ENCODE measurements at regions not wholly inside any gene's neighbourhood (a gene's known extent, or its start where the extent isn't known, plus 50 kb on each side); places are given as distances from the start of the nearest gene placed in this dataset.
"Not testable (repeated sequence)": the region's sequence is repeated elsewhere in the genome, so short reads cannot be mapped to it uniquely, and the experiment has no call there.

DNA sequence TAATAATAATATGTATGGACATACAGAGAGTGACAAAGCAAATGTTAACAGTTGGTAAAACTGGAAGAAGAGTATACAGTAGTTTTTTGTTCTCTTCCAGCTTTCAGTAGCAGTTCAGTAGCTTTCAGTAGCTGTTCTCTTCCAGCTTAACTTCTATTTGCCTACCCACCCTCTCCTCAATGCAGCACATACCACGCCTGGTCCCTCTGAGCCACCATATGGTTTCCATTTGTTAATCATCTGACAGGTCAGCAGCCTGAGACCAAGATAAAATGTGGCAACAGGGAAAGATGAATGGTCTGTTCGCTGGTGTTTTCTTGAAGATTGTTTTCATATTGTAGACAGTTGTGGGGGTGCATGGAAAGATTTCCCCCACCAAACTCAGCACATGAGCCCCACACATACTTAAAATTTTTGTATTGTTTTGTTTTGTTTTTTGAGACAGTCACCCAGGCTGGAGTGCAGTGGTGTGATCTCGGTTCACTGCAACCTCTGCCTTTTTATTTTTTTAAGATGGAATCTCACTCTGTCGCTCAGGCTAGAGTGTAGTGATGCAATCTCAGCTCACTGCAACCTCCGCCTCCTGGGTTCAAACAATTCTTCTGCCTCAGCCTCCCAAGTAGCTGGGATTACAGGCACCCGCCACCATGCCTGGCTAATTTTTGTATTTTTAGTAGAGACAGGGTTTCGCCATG, 56.8 kb downstream of the ATP6V0E2 start:
- not testable (repeated sequence) for DNase-seq

DNA sequence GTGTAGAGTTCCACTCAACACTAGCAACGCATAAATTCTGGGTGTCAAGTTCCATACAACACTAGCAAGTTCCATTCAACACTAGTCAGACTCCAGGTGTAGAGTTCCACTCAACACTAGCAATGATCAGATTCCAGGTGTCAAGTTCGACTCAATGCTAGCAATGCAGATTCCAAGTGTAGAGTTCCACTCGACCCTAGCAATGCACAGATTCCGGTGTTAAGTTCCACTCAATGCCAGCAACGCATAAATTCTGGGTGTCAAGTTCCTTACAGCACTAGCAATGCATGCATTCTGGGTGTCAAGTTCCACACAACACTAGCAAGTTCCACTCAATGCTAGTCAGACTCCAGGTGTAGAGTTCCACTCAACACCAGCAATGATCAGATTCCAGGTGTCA, 60.0 kb downstream of the ATP6V0E2 start:
- peak; percentile 60 for DNase-seq

DNA sequence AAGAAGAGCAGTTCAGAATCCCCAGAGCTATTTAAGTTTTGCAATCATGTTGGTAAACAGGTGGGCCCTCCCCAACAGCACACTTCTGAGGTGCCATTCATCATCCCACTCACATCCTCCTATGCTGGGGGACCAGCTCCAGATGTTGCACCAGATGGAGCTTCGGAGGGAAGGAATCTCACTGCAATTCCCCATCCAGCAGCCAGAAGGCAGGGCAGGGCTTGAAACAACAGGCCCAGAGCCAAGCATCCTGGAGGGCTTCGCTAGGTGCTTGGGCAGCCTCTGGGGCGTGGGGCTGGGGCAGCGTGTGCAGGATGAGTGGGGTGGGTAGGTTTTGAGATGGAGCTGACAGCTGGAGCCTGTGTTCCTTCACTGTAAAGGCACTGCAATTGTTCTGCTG, 73.6 kb downstream of the ATP6V0E2 start:
- DNase-seq: not testable (repeated sequence)

DNA sequence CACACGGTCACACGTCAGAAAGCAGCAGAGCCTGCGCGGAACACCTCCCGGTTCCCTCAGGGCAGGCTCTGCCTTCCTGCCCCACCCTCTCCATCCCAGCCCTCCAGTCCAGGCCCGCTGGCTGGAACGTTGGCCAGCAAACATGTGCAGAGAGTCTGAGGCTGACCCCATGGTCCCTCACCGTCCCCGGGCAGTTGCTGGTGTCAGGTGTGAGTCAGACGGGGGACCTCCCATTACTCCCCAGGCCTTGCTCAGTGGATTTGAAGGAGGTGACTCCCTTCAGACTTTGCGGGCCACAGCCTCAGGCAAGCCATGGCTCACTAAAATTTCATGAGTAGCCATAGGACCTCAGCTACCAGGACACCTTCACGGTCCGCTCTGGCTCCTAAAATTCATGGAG, 74.7 kb downstream of the ATP6V0E2 start:
- not testable (repeated sequence) for DNase-seq

DNA sequence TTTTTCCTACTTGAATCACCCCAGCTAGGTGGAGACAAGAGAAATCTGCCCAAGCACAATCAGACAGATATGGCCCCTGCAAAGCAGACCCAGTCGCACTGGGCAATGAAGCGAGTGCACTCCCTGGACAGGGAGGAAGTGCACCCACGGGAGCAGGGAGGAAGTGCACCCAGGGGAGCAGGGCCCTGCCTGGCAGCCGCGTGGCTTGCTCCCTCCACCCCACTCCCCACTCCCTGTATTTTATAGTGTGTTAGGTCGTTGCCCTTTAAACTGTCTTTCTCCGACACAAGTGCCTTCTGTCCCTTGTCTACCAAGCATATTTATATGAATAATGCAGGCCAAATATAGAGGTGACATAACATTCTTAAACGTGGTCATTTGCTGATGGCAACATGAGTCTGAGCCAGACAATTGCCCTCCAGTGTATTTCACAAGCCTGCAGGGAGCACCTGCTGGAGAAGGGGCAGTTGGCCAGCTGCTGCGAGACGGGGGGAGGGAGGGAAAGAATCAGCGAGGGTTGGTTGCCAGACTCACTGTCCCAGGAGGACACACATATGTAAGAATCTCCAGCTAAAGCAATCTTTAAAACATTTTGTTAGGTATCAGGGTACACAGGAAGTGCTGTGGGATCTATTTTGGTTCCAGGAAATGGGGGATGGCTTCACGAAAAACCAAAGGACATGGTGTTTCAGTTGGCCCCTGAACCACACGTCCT, 76.3 kb downstream of the ATP6V0E2 start:
- not testable (repeated sequence) for DNase-seq

DNA sequence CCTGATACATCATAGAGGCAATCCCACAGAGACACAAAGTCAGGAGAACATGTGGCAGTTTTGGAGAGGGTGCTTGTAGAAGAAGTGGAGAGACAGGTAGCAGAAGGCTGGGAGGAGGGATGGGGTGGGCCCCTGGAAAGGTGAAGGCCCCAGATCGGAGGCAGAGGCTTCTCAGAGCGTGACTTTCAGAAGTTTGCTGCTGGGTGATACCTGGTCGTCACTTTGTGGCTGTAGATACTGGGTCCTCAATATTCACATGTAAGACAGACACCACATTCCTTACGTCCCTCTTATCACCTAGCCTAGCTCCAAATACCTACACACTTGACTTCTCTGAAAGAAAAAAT, 76.8 kb downstream of the ATP6V0E2 start:
- not testable (repeated sequence) for DNase-seq

DNA sequence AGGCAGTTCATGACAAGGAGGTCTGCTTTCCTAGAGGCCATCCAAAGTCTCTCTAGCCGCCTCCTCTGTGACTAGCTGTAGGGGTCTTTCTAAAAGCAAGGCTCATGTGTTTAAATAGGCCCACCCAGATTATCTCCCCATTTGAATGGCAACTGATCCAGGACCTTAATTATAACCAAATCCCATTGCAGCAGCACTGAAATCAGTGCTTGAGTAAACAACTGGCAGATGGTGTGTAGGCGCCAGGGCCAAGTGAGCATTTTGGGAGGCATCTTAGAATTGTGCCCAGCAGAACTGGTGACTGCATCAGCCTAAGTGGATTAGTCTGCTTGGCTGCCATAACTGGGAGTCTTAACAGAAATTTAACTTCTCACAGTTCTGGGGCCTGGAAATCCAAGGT, 77.8 kb downstream of the ATP6V0E2 start:
- not testable (repeated sequence) for DNase-seq

DNA sequence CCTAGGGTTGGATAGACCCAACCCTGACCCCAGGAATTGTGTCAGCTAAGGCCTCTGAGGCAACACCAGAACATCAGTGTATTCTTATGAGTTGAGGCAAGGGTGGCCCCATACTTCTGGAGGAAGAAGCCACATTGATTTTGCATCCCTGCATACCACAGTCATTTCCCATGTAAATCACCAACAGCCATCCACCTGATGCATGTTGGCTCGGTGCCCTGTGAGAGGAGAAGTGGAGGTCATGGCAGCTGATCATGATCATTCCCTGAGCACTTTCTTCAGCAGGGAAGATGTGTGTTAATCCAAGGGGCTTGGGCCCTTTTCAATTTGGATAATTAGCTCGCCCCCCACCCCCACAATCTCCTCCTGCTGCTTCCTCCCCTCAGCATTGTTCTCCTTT, 85.1 kb downstream of the ATP6V0E2 start:
- DNase-seq: not testable (repeated sequence)

DNA sequence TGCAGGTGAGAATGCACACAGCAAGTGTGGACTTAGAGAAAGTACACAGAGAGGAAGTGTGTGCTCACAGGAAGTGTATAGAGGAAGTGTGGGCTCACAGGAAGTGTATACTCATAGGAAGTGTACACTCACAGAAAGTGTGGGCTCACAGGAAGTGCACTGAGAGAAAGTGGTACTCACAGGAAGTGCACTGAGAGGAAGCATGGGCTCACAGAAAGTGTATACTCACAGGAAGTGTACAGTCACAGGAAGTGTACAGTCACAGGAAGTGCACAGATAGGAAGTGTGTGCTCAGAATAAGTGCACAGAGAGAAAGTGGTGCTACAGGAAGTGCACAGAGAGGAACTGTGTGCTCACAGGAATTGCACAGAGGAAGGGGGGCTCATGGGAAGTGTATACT, 87.1 kb downstream of the ATP6V0E2 start:
- DNase-seq: not testable (repeated sequence)

DNA sequence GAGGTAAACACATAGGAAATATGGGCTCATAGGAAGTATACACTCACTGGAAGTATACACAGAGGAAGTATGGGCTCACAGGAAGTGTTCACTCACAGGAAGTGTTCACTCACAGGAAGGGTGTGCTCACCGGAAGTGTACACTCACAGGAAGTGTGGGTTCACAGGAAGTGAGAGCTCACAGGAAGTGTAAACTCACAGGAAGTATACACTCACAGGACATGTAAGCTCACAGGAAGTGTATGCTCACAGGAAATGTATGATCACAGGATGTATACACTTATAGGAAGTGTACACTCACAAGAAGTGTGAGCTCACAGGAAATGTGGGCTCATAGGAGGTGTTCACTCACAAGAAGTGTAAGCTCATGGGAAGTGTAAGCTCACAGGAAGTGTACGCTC, 88.1 kb downstream of the ATP6V0E2 start:
- DNase-seq: not testable (repeated sequence)

DNA sequence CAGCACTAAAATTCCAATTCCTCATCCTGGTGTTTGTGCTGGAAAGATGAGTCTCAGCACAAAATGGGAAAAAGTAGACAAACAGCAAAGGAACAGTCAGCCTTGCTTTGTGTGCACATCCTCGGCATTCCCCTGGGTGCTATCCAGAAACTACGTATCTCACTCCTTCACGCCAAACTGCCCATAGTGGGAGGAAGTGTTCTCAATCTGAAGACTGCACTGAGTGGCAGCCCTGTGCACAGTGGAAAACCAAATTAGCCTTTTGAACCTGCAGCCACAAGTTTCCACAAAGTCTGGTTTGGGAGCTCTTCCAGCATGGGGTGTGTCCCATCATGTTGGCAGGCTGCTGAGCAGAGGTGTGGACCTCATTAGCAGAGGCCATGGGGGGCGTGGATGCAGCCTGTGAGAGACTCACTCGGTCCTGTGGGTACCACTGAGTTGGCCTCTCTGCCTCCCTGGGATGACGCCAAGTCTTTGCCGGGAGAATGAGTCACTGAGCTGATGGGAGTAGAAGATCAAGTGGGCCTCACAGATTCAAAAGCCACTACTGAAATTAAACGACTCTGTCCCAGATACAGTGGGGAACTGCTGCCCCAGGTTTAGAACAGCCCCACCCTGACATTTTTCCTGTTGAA, 89.0 kb downstream of the ATP6V0E2 start:
- not testable (repeated sequence) for DNase-seq

DNA sequence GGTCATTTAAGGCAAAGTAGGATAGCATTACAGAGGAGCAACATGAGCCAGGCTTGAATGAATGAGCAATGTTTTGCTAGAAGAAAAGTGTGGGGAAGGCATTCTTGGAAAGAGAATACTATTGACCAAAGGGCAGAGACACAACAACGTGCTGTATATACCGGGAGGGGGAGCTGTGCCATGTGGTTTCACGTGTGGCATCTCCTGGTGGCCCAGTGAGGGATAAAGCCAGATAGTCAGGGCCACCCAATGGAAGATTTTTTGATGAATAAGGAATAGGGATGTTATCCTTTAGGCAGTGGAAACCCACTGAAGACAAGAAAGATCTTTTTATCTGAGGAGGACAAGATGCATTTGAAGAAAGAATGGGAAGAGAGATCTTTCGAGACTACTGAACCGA, 90.2 kb downstream of the ATP6V0E2 start:
- DNase-seq: not testable (repeated sequence)

DNA sequence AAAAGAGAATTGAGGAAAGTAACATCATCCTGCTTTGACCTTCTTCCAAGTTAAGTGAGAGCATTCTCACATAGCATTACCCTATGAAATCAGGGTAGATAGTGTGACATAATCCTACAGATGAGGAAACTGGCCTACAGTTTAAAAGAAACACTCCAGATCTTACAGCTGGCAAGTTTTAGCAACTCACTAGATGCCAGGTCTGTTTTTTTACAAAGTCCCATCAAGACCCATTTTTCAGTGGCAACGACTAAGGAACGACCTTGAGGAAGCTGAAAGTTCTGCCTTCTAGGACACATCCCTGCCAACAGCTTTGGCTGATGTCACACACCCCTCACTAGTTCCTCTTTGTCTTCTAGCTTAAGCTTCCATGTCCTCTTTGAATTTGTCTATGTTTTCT, 92.7 kb downstream of the ATP6V0E2 start:
- not testable (repeated sequence) for DNase-seq

DNA sequence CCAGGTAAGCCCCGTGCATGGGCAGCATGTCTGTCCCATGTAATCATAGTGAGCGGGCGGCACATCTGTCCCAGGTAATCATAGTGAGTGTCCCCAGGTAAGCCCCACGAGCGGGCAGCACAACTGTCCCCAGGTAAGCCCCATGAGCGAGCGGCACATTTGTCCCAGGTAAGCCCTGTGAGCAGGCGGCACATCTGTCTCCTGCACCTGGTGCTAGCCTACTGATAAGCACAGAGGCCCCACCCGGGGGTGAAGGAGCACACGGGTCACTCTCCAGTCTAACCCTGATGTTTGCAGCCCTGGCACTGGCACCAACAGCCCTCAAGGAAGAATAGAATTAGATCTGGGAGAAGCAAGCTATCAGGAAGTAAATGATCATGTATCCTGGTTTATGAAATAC, 99.2 kb downstream of the ATP6V0E2 start:
- not testable (repeated sequence) for DNase-seq

DNA sequence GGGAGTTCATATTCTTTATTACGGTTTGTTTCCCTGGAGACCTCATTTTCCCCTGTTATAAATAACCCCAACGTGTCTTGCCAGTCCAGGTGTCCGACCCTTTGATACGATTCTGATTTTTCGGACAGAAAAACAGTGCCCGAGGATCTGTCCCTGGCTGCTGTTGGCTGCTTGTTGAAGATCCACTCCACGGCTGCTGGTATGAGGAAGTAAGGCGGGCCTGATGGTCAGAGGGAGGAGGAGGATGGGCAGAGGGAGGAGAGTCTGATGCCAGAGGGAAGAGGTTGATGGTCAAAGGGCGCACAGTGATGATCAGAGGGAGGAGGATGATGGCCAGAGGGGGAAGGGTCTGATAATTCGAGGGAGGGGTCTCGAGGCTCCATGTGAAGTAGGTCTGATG, 99.9 kb downstream of the ATP6V0E2 start:
- DNase-seq: not testable (repeated sequence)

DNA sequence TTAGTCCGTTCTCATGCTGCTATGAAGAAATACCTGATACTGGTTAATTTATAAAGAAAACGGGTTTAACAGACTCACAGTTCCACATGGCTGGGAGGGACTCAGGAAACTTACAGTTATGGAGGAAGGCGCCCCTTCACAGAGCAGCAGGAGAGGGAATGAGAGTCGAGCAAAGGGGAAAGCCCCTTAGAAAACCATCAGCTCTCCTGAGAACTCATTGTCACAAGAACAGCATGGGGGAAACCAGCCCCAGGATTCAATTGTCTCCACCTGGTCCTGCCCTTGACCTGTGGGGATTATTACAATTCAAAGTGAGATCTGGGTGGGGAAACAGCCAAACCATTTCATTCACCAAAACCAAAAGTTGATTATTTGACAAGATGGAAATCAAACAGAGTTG, 101.8 kb downstream of the ATP6V0E2 start:
- not testable (repeated sequence) for DNase-seq

DNA sequence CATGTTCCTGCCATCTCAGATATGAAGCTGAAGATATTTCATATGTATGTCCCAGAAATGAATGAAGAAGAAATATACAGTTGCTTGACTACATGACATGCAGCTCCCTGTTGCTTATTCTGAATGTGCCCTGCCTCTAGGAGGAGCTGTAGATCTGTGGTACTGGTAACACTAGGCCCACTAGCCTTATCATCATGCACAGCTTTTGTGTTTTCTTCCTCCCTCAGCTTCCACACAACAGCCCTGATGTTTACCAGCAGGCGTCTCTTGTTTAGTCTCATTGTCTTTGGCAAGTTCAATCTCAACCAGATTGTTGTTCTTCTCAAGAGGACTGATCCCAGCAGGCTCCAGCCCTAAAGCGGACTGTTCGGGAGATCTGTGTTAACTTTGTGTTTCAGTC, 104.8 kb downstream of the ATP6V0E2 start:
- not testable (repeated sequence) for DNase-seq

DNA sequence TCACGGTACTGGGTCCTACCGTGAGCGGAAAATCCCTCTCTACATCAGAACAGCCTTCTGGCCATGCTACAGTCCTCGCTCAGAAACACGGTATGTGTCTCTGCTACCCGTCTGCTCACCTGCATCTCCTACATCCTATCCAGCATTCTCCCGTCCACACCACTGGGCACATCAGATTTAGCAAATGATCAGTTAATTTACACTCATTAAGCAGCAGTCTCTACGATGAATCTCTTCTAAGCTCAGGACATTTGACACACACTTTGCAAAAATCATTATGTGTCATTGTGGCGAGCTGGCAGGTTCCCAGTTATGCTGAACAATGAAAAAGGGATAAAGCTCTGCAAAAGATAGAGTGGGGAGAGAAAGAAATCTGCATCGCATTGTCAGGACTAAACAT, 105.2 kb downstream of the ATP6V0E2 start:
- DNase-seq: not testable (repeated sequence)

DNA sequence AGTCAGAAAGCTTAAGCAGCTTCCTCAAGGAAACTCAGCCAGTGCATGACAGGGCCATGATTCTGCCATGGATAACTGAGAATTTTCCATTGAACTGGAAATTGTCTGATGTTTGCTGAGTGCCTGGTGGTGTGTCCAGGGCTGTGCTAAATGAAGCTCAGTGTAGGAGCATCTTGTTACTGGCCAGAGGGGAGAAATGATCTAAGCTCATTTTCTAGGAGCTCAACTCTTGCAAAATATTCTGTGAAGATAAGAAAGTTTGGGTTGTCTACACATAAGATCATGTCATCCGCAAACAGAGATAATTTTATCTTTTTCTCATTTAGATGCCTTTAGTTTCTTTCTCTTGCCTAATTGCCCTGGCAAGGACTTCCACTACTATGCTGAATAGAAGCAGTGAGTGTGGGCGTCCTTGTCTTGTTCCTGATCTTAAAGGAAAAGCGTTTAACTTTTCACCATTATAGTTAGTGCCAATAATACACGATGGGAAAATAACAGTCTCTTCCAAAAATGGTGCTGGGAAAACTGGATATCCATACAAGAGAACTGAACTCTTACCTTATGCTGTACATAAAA, 108.9 kb downstream of the ATP6V0E2 start:
- not testable (repeated sequence) for DNase-seq

DNA sequence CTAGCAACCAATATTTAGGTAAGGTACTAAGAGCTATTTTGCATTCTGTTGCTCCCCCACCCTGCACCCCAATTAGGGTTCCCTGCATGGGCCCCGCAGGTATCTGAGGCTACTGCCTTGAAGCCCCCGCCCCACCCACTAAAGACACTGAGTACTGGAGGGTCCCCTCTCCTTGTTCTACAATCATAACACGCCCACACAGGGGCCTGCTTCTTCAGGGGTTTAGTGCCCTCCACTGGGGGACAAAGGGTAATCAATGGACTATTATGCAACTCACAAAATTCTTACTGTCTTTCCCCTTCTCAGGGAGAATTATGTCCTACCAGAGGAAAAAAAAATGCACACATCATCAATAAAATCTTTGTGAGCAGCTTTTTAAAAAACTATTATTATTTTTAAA, 113.1 kb downstream of the ATP6V0E2 start:
- not testable (repeated sequence) for DNase-seq

DNA sequence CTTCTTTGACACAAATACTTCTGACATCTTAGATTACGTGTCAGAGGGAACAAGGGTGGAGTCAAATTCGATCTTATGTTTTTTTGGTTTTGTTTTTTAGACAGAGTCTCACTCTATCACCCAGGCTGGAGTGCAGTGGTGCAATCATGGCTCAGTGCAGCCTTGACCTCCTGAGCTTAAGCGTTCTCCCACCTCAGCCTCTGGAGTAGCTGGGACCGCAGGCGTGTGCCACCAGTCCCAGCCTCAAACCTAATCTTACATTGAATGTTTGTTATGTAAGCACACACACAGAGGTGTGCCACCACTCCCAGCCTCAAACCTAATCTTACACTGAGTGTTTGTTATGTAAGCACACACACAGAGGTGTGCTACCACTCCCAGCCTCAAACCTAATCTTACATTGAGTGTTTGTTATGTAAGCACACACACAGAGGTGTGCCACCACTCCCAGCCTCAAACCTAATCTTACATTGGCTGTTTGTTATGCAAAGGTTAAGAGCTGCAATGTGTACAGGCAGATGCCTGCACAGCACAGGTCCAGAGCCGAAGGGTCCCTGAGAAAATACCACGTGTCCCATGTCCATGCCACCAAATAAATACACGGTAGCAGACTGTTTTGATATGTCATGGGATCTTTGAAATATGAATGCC, 118.0 kb downstream of the ATP6V0E2 start:
- DNase-seq: not testable (repeated sequence)

DNA sequence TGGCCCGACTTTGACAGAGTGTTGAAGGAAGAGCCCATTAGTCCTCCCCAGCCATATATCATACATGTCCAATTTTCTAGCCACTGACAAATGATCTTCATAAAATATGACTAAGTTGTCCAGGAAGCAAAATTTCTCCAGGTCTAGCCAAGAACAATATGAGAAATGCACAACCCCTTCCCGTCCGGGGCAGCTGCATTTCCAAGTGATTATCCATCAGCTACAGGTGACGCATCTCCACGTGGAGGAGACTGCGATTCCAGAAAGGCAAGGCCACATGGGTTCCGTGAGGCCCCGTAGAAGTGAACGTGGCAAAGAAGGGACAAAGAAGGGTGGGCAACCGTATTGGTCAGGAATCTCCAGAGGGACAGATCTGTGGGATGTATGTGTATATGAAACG, 118.6 kb downstream of the ATP6V0E2 start:
- DNase-seq: not testable (repeated sequence)
